HG02623 (cell line): ENCODE measurements at regions not wholly inside any gene's neighbourhood (a gene's known extent, or its start where the extent isn't known, plus 50 kb on each side); places are given as distances from the start of the nearest gene placed in this dataset.
"Not testable (repeated sequence)": the region's sequence is repeated elsewhere in the genome, so short reads cannot be mapped to it uniquely, and the experiment has no call there.

Experiments
- ATAC-seq: cut with Tn5 transposase; IDR thresholded peaks from one replicate; pipeline ENCODE4 v1.9.1; 2021; ENCODE audit warnings: moderate library complexity; ENCODE audit not compliant: unreplicated experiment

- no peak for ATAC-seq
Measured at GRCh38 chr4:26233350-26233749, 87.5 kb upstream of the RBPJ start.

- ATAC-seq = no peak
Measured at GRCh38 chr4:26235500-26235899, 85.3 kb upstream of the RBPJ start.

GRCh38 chr4:26237916-26238315 lies 82.9 kb upstream of the RBPJ start:
- no peak for ATAC-seq

- no peak for ATAC-seq
Measured at GRCh38 chr4:26238426-26238777, 82.4 kb upstream of the RBPJ start.

- ATAC-seq = no peak
Measured at GRCh38 chr4:26238778-26239679, 81.8 kb upstream of the RBPJ start.

- no peak for ATAC-seq
Measured at GRCh38 chr4:26239801-26240200, 81.0 kb upstream of the RBPJ start.

GRCh38 chr4:26241179-26241578 lies 79.6 kb upstream of the RBPJ start:
- ATAC-seq = no peak

- no peak for ATAC-seq
Measured at GRCh38 chr4:26242451-26242850, 78.4 kb upstream of the RBPJ start.

GRCh38 chr4:26244138-26244537 lies 76.7 kb upstream of the RBPJ start:
- not testable (repeated sequence) for ATAC-seq

GRCh38 chr4:26248647-26249046 lies 72.2 kb upstream of the RBPJ start:
- ATAC-seq = no peak

- no peak for ATAC-seq
Measured at GRCh38 chr4:26252349-26253025, 68.3 kb upstream of the RBPJ start.

GRCh38 chr4:26253968-26254367 lies 66.8 kb upstream of the RBPJ start:
- no peak for ATAC-seq

- ATAC-seq = no peak
Measured at GRCh38 chr4:26255989-26256388, 64.8 kb upstream of the RBPJ start.

- ATAC-seq = not testable (repeated sequence)
Measured at GRCh38 chr4:26257444-26257843, 63.4 kb upstream of the RBPJ start.

GRCh38 chr4:26257850-26258249 lies 63.0 kb upstream of the RBPJ start:
- peak; percentile 71 for ATAC-seq

GRCh38 chr4:26260571-26260970 lies 60.2 kb upstream of the RBPJ start:
- ATAC-seq = no peak

- no peak for ATAC-seq
Measured at GRCh38 chr4:26261405-26261804, 59.4 kb upstream of the RBPJ start.

GRCh38 chr4:26263165-26263564 lies 57.6 kb upstream of the RBPJ start:
- no peak for ATAC-seq

- ATAC-seq = no peak
Measured at GRCh38 chr4:26264109-26264508, 56.7 kb upstream of the RBPJ start.

GRCh38 chr4:26267087-26267486 lies 53.7 kb upstream of the RBPJ start:
- ATAC-seq = no peak

GRCh38 chr4:26268246-26268645 lies 52.6 kb upstream of the RBPJ start:
- no peak for ATAC-seq

GRCh38 chr4:26269038-26269437 lies 51.8 kb upstream of the RBPJ start:
- ATAC-seq = no peak
